ENCODE measurements at regions not wholly inside any gene's neighbourhood (a gene's known extent, or its start where the extent isn't known, plus 50 kb on each side); places are given as distances from the start of the nearest gene placed in this dataset.

DNA sequence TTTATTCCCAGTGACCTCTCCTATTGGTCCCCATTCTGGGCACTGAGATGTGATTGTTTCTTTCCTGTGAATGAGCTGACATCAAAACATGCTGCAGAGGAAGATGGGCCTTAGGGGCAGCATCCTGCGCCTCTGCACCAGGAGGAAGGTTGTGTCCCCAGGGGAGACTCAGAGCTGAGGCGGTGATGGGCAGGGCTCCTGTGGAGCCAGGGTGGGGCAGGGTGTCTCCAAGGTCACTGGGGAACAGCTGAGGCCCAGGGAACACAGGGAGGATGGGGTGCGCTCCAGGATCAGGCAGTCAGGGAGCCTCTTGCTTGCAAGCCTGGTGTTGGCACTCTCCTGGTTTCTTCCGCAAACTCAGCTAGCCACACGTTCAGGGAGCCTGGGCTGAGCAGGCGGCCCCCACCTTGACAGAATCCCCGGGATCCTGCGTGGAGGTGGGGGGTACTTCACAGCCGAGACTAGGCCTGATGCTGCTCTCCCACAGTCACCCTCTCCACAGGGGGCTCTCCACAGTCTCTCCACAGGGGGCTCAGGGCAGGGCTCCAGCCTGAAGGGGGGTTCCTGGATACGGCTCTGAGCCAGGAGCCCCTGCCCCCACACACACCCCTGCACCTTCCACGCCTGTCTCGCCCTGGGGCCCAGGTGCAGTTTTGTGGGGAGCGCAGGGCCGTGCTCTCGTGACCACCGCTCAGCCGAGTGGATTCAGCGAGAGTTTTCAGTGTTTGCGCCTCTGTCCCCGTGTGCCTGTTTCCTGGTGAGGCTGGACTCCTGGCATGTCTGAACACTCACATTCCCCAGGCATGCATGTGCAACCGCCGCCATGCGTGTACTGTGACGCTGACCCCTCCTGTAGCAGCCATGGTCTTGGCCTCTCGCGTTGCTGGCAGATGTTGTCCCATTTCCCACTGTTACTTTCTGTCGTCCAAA, 264.7 kb downstream of the SEC23A start:
- Histone ChIP-seq H3K9me3 (ENCODE audit: insufficient read depth, low read depth) (no peaks in the 10 kb centered on the region), H3K9me2 (ENCODE audit: insufficient read depth) (no peaks in the 10 kb centered on the region), H4K20me1 (ENCODE audit: insufficient read depth) (no peaks in the 10 kb centered on the region), H2AFZ (no peak overlapping the region), H3K27me3 (ENCODE audit: insufficient read depth, low read depth) (no peaks in the 10 kb centered on the region), H3F3A (ENCODE audit: insufficient read depth, low read depth) (no peaks in the 10 kb centered on the region), H3K4me2 (no peak overlapping the region), H3K4me3 (no peak overlapping the region), H3K4me1 (replicated peaks; ENCODE audit: insufficient read depth) (no peaks in the 10 kb centered on the region), H3K79me2 (ENCODE audit: low read depth) (no peaks in the 10 kb centered on the region), H3K27ac (no peak overlapping the region), H3K36me3 (ENCODE audit: low read depth) (no peaks in the 10 kb centered on the region)
- TF ChIP-seq, protein P1, sequence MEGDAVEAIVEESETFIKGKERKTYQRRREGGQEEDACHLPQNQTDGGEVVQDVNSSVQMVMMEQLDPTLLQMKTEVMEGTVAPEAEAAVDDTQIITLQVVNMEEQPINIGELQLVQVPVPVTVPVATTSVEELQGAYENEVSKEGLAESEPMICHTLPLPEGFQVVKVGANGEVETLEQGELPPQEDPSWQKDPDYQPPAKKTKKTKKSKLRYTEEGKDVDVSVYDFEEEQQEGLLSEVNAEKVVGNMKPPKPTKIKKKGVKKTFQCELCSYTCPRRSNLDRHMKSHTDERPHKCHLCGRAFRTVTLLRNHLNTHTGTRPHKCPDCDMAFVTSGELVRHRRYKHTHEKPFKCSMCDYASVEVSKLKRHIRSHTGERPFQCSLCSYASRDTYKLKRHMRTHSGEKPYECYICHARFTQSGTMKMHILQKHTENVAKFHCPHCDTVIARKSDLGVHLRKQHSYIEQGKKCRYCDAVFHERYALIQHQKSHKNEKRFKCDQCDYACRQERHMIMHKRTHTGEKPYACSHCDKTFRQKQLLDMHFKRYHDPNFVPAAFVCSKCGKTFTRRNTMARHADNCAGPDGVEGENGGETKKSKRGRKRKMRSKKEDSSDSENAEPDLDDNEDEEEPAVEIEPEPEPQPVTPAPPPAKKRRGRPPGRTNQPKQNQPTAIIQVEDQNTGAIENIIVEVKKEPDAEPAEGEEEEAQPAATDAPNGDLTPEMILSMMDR (conservative IDR thresholded peaks at IDR 0.05) = no peak
- TF ChIP-seq EZH2 (IDR thresholded peaks at IDR 0.05; ENCODE audit: low read depth) = no peak
- no peak for DNase-seq
- intact Hi-C loops (cut with micrococcal nuclease; ENCODE audit: unreplicated experiment) = loop anchor here (2.0 kb wide), 1 partner anchor 30 kb away; no protein-coding TSS in a partner anchor
- ChIA-PET POLR2A (ENCODE audit: unreplicated experiment) (no interaction called here), CTCF (no interaction called here)
- BruUV-seq (replicated peaks) = no TSS peak

- ChIA-PET POLR2A (ENCODE audit: unreplicated experiment) (no interaction called here), CTCF (interaction anchor here (0.6 kb wide), 1 partner anchor 9 kb away, joined by 3 read pairs; no protein-coding TSS in a partner anchor)
- no peaks in the 10 kb centered on the region for H3F3A ChIP-seq (ENCODE audit: insufficient read depth, low read depth)
- BruUV-seq (replicated peaks) = no TSS peak
- H4K20me1 ChIP-seq (ENCODE audit: insufficient read depth) = no peaks in the 10 kb centered on the region
- H2AFZ ChIP-seq = no peak overlapping the region
- H3K4me3 ChIP-seq = no peak overlapping the region
- no peaks in the 10 kb centered on the region for H3K27me3 ChIP-seq (ENCODE audit: insufficient read depth, low read depth)
- H3K36me3 ChIP-seq (ENCODE audit: low read depth) = no peaks in the 10 kb centered on the region
- H3K9me2 ChIP-seq (ENCODE audit: insufficient read depth) = no peaks in the 10 kb centered on the region
- H3K4me1 ChIP-seq (replicated peaks; ENCODE audit: insufficient read depth) = no peaks in the 10 kb centered on the region
- no peak overlapping the region for H3K27ac ChIP-seq
- H3K4me2 ChIP-seq = no peak overlapping the region
- H3K9me3 ChIP-seq (ENCODE audit: insufficient read depth, low read depth) = no peaks in the 10 kb centered on the region
- H3K79me2 ChIP-seq (ENCODE audit: low read depth) = no peaks in the 10 kb centered on the region
- DNase-seq = no peak
- intact Hi-C loops (cut with micrococcal nuclease; ENCODE audit: unreplicated experiment) = loop anchor here (2.0 kb wide), 1 partner anchor 29 kb away; no protein-coding TSS in a partner anchor
- TF ChIP-seq, protein P1 (conservative IDR thresholded peaks at IDR 0.05) = no peak
- TF ChIP-seq EZH2 (IDR thresholded peaks at IDR 0.05; ENCODE audit: low read depth) = no peak
These were observed 265.5 kb downstream of the SEC23A start for GRCh38 chr14:38837343-38838048.

- no TSS peak for BruUV-seq (replicated peaks)
- H3F3A ChIP-seq (ENCODE audit: insufficient read depth, low read depth) = no peaks in the 10 kb centered on the region
- POLR2A ChIA-PET (ENCODE audit: unreplicated experiment) = no interaction called here
- no peak overlapping the region for H3K4me2 ChIP-seq
- CTCF ChIA-PET = no interaction called here
- H3K4me1 ChIP-seq (replicated peaks; ENCODE audit: insufficient read depth) = no peaks in the 10 kb centered on the region
- DNase-seq = no peak
- no peaks in the 10 kb centered on the region for H3K9me2 ChIP-seq (ENCODE audit: insufficient read depth)
- no peak overlapping the region for H2AFZ ChIP-seq
- intact Hi-C loops (cut with micrococcal nuclease; ENCODE audit: unreplicated experiment) = no loop called here
- no peak overlapping the region for H3K27ac ChIP-seq
- no peaks in the 10 kb centered on the region for H3K9me3 ChIP-seq (ENCODE audit: insufficient read depth, low read depth)
- no peaks in the 10 kb centered on the region for H3K27me3 ChIP-seq (ENCODE audit: insufficient read depth, low read depth)
- H3K79me2 ChIP-seq (ENCODE audit: low read depth) = no peaks in the 10 kb centered on the region
- H3K4me3 ChIP-seq = no peak overlapping the region
- H4K20me1 ChIP-seq (ENCODE audit: insufficient read depth) = no peaks in the 10 kb centered on the region
- TF ChIP-seq, protein P1 (conservative IDR thresholded peaks at IDR 0.05) = no peak
- TF ChIP-seq EZH2 (IDR thresholded peaks at IDR 0.05; ENCODE audit: low read depth) = no peak
- no peaks in the 10 kb centered on the region for H3K36me3 ChIP-seq (ENCODE audit: low read depth)
These were observed 266.5 kb downstream of the SEC23A start for GRCh38 chr14:38836539-38836938.
